ENCODE measurements at regions not wholly inside any gene's neighbourhood (a gene's known extent, or its start where the extent isn't known, plus 50 kb on each side); places are given as distances from the start of the nearest gene placed in this dataset.

DNA sequence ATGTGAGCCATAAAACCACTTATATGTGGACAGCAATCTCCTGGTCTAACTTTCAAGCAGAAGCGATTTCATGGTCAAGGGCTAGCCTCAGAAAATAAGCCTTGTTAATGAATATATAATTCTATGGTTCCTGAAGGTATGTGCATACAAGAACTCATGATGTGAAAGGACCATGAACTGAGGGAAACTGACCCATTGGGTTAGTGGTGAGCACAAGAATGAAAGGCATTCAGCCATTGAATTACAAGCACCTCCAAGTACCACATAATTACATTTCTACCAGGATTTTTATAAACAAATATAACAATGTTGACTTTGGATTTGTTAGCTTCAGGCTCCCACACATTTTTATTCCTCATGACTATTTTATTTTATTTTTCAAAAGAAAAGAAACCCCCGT is 459.0 kb downstream of the TLE4 start:
- ChIA-PET CTCF (no interaction called here), POLR2A (interaction anchor here (1.0 kb wide), 1 partner anchor 31 kb away, joined by 3 read pairs; no protein-coding TSS in a partner anchor)
- TF ChIP-seq, protein P1, sequence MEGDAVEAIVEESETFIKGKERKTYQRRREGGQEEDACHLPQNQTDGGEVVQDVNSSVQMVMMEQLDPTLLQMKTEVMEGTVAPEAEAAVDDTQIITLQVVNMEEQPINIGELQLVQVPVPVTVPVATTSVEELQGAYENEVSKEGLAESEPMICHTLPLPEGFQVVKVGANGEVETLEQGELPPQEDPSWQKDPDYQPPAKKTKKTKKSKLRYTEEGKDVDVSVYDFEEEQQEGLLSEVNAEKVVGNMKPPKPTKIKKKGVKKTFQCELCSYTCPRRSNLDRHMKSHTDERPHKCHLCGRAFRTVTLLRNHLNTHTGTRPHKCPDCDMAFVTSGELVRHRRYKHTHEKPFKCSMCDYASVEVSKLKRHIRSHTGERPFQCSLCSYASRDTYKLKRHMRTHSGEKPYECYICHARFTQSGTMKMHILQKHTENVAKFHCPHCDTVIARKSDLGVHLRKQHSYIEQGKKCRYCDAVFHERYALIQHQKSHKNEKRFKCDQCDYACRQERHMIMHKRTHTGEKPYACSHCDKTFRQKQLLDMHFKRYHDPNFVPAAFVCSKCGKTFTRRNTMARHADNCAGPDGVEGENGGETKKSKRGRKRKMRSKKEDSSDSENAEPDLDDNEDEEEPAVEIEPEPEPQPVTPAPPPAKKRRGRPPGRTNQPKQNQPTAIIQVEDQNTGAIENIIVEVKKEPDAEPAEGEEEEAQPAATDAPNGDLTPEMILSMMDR (IDR thresholded peaks at IDR 0.05; ENCODE audit: insufficient read depth, low read length, missing control alignments), result no peak
- H3K4me3 ChIP-seq (ENCODE audit: low read depth, low read length), result no peak overlapping the region
- DNase-seq (ENCODE audit: low read depth, low spot score), result peak; percentile 34

DNA sequence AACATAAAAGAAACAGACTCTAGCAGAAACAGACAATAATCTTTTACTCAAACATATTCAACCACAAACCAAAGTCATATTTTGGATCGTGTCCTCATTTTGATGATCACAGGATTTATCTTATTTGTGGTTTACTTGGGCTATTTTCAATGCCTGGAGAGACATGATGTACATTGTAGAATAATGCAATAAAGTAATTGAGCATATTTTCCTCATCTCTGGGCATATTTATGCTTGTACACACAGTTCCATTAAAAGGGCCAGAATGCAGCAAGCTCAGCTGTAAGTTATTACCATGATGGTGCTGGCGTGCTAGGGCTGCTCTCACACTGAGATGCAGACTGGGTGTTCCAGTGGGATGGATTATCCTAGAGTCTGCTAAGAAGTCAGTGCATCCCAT is 456.7 kb downstream of the TLE4 start:
- CTCF ChIA-PET, result no interaction called here
- H3K4me3 ChIP-seq (ENCODE audit: low read depth, low read length), result no peak overlapping the region
- TF ChIP-seq, protein P1 (IDR thresholded peaks at IDR 0.05; ENCODE audit: insufficient read depth, low read length, missing control alignments), result no peak
- peak; percentile 62 for DNase-seq (ENCODE audit: low read depth, low spot score)
- POLR2A ChIA-PET, result no interaction called here

DNA sequence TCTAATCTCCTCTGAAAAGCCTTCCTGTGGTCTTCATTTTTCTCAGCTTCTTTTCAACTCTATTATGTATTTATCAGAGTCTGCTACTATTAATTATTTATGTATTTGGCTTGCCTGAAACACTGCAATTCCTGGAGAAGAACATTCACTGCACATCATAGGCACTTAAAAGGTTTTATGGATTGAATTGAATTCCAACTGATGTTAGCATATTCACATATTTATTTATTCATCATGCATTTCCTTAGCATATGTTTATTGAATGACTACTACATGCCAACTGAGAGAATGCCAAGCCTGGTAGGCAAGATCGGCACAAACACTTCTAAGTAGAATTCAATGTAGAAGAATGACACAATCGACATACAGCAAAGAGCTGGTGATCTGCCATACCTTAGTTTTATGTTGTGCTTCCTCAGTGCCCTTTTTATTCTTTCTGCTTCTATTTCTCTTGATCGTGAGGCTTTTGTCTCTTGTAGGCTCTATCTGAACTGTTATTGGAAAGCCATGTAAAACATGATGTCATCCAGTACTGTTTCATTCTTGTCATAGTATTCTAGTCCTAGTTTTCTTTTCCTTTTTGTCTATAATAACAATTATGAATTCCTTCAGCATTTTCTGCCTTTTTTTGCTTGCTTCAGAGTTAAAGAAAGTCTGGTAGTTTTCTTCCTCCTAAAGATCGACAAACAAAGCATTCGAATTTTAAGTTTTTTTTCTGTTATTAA is 454.2 kb downstream of the TLE4 start:
- ChIA-PET CTCF (no interaction called here), POLR2A (no interaction called here)
- TF ChIP-seq, protein P1 (IDR thresholded peaks at IDR 0.05; ENCODE audit: insufficient read depth, low read length, missing control alignments), result no peak
- no peak for DNase-seq (ENCODE audit: low read depth, low spot score)
- H3K4me3 ChIP-seq (ENCODE audit: low read depth, low read length), result no peak overlapping the region

DNA sequence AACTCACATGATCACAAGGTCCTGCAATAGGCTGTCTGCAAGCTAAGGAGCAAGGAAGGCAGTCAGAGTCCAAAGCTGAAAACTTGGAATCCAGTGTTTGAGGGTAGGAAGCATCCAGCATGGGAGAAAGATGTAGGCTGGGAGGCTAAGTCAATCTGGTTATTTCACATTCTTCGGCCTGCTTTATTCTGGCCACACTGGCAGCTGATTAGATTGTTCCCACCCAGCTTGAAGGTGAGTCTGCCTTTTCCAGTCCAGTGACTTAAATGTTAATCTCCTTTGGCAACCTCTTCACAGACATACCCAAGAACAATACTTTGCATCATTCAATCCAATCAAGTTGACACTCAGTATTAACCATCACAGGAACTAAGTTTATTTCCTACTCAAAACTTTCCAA is 453.4 kb downstream of the TLE4 start:
- TF ChIP-seq, protein P1 (IDR thresholded peaks at IDR 0.05; ENCODE audit: insufficient read depth, low read length, missing control alignments), result no peak
- H3K4me3 ChIP-seq (ENCODE audit: low read depth, low read length), result no peak overlapping the region
- ChIA-PET CTCF (no interaction called here), POLR2A (no interaction called here)
- DNase-seq (ENCODE audit: low read depth, low spot score), result no peak

DNA sequence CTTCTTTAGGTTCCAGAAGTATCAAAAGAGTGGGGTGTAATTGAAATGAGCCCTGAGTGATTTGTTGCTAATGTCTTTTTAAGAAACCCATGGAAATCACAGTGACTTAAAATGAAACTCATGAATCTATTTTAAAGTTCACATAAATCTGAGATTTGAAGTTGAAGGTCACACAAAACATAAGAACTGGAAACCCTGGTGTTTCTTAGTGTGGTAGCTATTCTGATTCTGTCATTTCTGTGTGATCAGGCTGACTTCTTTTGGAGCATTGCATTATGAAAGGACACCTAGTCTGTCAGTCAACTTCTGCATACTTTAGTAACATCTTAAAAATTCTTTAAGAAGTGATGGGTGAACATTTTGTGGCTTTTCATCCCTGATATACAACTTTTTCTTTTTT is 448.8 kb downstream of the TLE4 start:
- ChIA-PET CTCF (no interaction called here), POLR2A (no interaction called here)
- no peak for DNase-seq (ENCODE audit: low read depth, low spot score)
- no peak overlapping the region for H3K4me3 ChIP-seq (ENCODE audit: low read depth, low read length)
- TF ChIP-seq, protein P1 (IDR thresholded peaks at IDR 0.05; ENCODE audit: insufficient read depth, low read length, missing control alignments), result no peak

DNA sequence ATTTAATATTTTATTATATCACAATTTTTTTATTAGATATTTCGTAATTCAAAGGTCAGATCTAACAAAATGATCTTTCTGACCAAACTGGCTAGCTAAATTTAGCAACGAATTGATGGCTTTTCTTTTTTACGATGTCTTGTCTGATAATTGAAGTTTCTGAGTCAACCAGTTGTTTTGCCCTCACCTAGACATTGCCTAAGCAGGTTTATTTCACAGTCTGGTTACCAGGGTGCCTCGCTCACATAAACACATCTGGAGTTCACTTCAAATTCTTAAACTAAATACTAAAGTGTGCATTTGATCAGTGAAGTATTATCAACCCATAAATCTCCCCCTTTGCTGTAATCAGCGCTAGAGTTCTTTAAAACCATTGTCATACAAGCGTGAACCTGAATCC is 448.3 kb downstream of the TLE4 start:
- DNase-seq (ENCODE audit: low read depth, low spot score), result no peak
- POLR2A ChIA-PET, result no interaction called here
- TF ChIP-seq, protein P1 (IDR thresholded peaks at IDR 0.05; ENCODE audit: insufficient read depth, low read length, missing control alignments), result no peak
- CTCF ChIA-PET, result no interaction called here
- H3K4me3 ChIP-seq (ENCODE audit: low read depth, low read length), result no peak overlapping the region
